Thyroid gland (tissue), 4 donors: ENCODE measurements at regions not wholly inside any gene's neighbourhood (a gene's known extent, or its start where the extent isn't known, plus 50 kb on each side); places are given as distances from the start of the nearest gene placed in this dataset.

Experiments
- POLR2A ChIP-seq, 2 donors: fragments of 450-650 bp; IDR thresholded peaks; one replicate each; pipeline ENCODE4 v1.6.1; 2017; ENCODE audit warnings: antibody characterized with exemption in 2 of 2, mild to moderate bottlenecking in 2 of 2, moderate library complexity in 1 of 2
- TF ChIP-seq, protein P1 (sequence below), 6 experiments: fragments of 200-600 bp in 3 of 6; fragments of 450-650 bp in 3 of 6; sonication (generic) in 3 of 6; IDR thresholded peaks; one replicate each; pipeline ENCODE4 v1.5.1; 2016 to 2019; ENCODE audit warnings: antibody characterized with exemption in 6 of 6, mild to moderate bottlenecking in 2 of 6, inconsistent platforms in 1 of 6, moderate library complexity in 1 of 6

DNA sequence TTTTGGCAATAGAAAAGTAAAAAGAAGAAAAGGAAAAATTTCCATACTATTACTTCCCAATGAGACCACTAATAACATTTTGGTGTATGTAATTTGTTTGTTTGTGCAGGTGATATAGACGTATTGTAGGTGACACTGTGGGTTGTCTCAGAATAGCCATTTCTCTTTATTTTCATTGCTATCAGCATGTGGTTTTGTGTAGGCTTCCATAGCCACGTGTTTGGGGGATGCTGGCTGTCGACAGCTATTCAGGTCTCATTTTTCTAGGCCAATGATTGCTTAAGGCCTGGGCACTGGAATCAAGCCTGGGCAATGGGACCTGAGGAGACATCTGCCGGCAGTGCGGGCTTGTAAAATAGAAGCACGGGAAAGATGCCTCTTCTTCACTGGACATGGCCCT, 71.0 kb upstream of the KCTD1 start:
- TF ChIP-seq, protein P1, sequence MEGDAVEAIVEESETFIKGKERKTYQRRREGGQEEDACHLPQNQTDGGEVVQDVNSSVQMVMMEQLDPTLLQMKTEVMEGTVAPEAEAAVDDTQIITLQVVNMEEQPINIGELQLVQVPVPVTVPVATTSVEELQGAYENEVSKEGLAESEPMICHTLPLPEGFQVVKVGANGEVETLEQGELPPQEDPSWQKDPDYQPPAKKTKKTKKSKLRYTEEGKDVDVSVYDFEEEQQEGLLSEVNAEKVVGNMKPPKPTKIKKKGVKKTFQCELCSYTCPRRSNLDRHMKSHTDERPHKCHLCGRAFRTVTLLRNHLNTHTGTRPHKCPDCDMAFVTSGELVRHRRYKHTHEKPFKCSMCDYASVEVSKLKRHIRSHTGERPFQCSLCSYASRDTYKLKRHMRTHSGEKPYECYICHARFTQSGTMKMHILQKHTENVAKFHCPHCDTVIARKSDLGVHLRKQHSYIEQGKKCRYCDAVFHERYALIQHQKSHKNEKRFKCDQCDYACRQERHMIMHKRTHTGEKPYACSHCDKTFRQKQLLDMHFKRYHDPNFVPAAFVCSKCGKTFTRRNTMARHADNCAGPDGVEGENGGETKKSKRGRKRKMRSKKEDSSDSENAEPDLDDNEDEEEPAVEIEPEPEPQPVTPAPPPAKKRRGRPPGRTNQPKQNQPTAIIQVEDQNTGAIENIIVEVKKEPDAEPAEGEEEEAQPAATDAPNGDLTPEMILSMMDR (IDR thresholded peaks at IDR 0.05) = no peak
- TF ChIP-seq POLR2A (IDR thresholded peaks at IDR 0.05) = no peak
